ENCODE measurements at regions not wholly inside any gene's neighbourhood (a gene's known extent, or its start where the extent isn't known, plus 50 kb on each side); places are given as distances from the start of the nearest gene placed in this dataset.
A peak's percentile ranks its signal among the peaks of the same experiment; 100 is the strongest.

DNA sequence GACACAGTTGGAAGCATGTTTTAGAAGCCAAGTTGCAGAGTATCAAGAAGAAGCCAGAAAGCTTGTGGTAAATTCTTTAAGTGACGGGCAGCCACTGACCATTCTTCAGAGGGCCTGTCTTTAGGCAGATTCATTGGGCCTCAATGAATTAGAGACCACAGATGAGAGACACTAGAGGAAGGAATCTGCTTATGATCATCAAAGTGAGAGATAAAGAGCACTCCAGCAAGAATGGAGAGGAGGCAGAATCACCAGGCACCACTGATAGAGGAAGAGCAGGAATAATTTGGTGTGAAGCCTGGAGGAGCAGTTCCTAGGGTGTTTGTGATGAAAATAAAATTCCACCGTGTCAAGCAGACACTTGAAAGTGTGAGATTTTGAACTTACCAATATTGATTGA lies 365.9 kb upstream of the SLC30A5 start:
- no peak for DNase-seq

DNA sequence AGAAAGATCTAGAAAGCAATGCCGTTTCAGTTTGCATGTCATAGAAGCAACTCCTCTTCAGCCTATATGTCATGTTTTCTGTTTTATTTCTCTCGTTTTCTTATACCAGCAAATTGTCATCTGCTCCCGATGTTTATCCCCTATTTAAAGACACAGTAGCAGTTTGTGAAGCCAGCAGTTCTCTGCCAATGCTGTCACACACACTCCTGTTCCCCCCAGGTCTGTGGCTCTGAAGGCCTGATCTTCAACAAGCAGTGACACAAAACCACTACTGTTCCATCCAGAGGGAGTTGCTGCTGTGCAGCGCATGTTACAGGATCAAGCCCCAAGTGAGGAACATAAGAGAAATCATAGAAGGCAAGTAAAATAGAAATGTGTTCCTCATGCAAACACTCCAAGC lies 364.1 kb upstream of the SLC30A5 start:
- DNase-seq: no peak

DNA sequence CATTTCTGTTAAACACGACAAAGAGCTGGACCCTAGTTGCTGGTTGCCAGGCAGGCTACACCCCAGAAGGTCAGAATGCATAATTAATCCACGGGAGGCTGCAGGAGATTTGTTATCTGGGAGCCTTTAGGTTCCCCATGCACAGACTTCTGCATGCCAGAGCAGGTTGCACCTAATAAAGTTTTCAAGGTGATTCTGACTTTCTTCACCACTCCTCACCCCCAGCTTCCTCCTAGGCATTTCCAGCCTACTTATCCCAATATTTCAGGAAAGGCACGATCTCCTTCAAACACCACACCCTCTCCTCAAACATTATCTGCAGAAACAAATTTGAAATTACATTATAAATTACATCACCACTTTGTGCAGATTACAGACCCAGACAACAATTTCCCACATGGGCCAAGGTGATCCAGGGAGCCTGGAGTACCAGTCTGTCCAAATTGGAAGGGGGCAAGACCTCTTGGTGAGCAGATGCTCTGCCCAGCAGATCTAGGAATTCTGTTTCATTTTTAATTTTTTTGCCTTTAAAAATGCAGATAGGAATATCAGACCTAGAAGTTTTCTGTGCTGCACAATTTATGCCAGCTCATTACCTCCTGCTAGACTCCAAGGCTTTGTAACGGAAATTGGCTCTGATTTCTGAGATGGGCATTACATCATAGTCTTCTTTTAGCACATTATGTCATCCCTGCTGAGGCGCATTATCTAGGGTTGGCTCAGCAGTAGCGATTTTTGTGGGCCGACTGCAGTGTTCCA lies 363.4 kb upstream of the SLC30A5 start:
- DNase-seq: peak; percentile 45

DNA sequence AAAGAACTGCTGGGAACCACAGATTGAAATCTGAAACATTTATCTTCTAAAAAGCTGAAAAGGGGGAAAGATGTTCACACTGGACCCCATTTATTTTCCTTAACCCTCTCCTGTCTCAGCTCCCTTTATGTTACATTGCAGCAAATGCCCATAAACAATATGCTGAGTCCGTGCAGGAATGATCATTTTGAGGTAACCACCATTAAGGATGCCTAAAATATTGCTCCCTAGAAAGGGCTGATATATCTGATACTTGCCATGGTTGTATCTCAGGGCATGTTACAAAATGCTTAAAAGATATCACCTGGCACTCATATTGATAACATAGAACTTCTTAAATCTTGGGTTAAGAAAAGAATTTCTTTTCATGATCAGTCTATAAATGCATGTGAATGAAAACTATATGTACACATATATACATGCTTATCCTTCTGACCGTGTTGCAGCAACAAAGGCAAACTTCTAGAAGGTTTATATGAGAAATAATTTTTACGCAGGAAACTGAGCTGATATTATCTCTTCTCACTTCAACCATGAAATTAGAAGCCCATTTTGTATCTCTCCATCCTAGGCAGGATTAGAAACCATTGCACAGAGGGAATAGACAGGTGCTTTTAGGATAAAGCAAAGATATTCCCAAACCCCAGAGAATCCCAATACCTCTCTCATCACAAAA lies 362.7 kb upstream of the SLC30A5 start:
- DNase-seq: no peak

DNA sequence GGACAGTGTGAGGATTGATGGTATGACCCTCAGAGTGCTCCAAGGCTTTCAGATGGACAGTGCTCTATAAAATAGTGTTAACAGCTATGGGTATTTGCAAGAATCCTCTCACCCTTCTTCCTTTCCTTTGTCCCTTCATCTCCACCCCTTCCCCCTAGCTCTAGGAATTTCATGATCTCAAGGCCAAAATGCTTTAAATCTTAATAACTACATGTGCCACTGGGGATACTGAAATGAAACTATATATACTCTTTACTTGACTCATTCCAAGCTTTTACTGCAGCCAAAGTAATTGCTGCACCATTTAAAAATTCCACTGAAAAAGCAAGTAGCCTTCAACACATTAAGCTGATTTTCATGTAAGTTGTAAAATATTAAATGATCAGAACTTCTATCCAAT lies 361.6 kb upstream of the SLC30A5 start:
- DNase-seq: no peak

DNA sequence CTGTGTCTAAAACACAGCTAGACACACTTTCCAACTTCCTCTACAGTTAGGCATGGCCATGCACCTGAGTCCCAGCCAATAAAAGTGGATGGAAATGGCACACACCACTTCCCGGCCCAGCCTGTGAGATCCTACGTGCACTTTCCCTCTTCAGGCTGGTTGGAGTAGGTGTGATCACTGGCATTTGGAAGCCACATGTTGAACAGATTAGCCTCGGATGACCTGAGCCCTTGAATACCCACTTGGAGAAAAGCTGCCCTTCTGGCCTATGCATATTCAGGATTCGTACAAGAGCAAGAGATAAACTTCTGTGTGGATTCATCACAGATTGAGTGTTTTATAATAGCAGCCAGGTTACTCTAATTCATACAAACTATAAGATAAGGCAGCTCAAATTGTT lies 359.0 kb upstream of the SLC30A5 start:
- DNase-seq: no peak

DNA sequence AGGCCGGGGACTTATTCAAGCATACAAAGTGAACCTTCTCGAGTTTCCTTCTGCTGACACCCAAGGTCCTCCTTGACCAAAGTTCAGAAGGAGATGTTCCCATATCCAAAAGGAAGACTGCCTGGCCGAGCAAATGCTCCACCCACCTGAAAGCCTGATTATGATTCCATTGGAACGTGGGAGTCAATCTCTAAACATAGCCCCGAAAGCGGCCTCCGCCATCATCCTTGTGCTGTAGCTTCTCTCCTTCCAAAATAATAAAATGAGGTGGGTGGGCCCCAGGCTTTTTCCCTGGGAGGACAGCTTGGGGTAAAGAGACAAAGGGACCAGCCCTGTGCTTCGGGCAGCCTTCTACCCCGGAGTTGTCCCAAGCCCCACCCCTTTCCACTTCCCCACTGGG lies 355.6 kb upstream of the SLC30A5 start:
- DNase-seq: no peak

DNA sequence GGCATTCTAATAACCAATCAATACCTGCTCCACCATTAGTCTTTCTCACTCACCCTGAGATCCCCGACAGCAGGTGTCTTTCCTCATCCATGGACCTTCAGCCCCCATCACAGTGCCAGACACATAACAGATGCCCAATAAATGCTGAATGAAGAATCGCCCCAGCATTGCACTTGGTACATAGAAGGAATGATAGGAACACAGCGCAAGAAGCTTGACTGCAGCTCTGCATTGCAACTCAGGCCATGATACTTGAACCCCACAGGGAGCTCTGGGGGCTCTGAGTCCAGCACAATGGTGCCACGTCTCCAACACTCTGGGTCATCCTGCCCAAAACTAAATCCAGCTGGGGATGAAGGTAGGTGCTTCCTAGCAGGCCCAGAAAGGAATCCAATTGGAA lies 355.0 kb upstream of the SLC30A5 start:
- DNase-seq: no peak

DNA sequence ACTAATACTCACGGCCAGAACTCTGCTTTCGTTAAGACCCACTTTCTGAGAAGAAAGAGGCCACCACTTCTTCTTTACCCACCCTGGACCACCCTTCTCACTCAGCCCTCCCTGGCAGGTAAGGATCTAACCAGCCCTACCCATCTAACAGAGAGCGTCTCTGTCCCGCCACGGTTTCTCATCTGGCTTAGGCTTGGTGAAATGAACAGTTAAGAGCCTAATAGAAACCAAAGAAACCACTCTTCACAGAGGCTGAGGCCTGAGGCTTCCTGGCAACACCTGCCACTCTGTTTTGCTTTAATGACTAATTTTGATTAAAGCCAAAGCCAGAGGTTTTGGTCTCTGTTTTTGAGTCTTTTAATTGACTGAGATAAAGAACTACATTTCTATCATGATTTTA lies 354.1 kb upstream of the SLC30A5 start:
- no peak for DNase-seq

DNA sequence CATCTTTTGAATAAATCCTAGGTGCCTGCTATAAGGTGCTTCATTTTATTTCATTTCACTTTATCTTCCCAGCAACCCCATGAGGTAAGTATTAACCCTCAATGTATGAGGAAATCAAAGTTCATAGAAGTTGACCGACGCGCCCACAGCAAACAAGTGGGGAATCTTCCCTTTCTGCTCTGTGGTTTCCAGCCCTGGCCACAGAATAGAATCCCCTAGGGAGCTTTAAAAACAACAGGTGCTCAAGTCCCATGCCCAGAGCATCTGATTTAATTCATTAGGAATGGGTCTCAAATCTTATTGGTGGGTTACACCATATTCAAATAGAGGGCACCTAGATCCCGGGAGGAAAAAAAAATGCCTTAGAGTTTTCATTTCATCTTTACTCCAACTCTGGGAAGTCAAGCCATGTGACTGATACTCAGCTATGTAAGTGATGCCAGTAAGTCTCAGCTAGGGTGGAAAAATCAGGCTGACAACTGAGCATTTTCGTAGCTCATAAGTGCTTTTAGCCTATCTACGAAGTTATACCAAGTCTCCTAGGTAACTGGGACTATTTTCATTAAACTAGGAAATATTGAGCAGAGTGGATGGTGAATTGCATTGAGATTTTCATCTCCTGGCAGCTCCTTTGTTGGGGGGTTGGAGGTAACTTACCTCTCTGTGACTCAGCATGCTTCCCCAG lies 353.4 kb upstream of the SLC30A5 start:
- no peak for DNase-seq

DNA sequence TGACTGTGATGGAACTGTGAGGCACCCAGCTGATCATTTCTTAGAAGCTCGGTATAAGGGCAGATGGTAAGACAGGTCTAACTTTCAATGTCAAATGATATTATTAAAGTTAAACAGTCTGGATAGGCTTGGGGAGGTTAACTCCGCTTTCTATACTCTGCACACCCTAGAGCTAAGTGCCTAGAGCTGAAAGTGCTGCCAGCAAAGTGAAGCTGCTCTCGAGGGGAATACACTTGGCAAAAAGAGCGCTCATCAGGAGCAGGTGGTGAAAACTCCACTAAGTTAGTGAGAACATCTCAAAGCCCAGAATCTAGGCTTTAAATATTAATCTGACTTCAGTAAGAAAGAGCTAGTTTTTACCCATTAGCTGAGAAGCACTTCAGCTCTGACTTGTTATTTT lies 349.6 kb upstream of the SLC30A5 start:
- no peak for DNase-seq

DNA sequence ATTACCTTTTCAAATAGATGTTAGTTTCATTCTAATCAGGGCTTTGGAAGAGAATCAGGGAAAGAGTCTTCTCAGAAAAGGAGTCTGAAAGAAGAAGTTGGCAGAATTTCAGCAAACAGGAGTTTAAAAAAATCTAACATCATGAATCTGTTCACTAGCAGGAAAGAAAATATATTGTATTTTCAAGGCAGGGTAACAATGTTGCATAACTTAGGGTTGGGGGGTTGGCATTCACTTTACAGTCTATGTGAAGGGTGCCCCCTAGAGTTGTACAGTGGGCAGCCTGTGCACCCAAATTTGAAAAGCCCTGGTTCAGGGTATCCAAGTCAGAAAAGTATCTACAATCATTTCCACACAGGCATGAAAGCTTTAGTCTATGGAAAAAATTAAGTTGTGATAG lies 348.4 kb upstream of the SLC30A5 start:
- DNase-seq: no peak

DNA sequence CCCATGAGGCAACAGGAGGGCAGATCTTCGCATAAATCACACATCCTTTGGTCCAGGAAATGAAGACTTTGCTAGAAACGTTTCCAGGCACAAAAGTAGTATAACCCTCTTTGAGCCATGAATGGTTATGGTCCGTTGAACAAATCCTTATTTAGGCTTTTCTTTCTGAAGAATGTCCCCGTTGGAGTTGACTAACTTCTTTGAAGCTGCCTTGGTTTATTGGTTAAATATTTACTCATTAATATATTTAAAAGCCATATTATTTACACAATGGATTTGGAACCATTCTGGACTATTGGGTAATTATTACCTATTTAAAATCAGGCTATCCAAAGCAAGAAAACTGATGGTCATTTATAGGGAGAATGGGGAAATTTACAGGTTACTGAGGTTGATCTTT lies 347.6 kb upstream of the SLC30A5 start:
- DNase-seq: no peak

DNA sequence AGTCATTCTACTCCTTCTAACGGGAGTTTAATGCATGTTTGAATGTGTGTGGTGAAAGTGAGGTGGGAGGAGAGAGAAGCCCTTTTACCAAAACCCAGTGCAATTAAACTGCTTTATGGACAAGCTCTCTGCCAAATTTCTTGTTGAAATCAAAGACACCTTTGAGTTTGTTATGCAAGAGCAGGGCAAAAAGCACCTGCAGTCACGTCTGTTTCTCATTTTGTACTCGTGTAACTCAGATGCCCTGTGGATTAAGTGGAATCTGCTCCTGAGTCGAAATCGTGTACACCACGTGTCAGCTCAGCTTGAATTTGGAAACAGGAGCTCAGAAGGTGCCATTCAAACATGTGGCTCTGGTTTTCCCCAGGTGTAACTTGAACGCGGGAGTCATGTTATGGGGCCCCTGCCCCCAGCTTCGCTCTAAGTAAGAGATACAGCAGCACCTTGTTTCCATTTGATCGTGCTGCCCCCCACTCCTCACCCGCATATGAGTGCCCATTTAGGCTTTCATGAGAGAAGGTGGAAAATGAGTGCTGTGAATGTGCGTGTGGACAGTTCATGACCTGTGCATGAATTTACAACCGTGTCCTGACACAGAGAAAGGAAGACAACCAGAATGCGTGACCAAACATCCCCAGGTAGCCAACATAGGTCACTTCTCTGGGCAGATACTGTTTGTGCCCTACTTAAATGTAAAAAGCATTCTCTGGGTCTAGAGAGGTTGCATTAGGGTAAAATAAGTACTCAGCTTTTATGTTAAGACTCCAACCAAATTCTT lies 347.0 kb upstream of the SLC30A5 start:
- no peak for DNase-seq

DNA sequence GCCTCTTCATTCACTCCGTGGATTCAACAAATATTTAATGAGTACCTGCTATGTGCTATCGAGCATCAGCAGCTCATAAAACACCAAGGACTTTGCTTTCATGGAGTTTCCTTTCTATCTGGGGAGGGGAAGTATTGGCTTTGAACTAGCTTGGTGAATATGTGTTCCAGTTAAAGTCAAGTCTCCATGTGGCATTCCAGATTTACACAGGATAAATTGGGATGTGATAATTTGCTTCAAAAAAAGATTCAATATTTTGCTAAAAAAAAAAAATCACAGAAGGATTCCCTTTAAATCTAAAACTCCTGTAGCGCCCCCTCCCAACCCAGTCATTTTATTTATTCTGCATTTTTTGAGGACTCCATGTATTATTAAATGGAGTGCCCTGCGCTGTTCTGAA lies 346.3 kb upstream of the SLC30A5 start:
- DNase-seq: no peak

DNA sequence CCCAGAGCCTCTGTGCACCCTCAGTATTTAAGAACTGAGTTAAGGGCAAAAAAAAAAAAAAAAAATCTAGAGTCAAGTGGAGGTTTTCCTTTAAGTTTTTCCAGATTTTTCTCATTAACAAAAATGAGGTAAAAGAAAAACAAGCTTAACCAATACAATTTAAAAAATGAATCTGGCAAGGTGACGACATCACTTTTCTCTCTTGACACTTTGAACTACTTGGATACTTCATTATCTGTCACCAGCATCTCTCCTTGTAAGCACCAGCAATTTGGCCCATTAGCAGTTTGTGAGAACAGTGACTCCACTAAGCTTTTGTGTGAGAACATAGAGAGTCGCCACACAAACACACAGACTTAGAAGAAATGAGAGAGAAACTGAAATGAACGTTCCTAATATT lies 345.7 kb upstream of the SLC30A5 start:
- no peak for DNase-seq

DNA sequence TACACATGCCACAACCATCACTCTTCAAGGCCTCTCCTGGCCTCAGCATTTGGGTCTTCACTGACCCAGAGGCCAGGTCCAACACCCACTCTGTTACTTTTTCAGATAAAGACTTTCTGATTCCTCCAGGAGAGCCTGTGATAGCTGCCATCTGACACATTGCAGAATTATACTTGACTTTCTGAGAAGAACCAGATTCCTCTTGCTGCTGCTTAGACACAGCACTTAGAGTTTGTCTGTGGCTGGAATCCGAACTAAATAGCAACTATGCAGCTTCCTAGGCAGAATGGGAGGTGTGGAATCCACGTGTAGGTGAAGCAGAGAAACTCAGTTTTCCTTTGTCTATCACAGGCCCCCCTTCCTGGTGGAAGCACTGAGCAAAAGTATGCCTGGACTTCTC lies 344.7 kb upstream of the SLC30A5 start:
- DNase-seq: no peak

DNA sequence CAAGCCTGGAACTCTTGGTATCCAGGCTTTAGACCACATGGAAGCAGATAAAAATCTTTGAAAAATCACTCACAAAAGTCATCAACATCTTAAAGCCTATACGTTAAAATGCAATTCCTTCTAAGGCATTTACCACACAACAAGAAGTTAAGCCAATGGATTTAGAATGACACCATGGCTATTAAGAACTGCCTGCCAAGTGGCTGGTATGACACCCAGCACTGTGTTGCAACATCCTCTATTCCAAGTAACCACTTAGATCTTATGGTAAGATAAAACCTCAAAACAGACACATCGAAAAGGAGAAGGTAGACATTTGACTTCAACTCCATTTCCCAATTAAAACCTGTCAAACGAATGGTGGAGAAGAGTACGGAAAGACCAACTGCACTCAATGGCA lies 344.2 kb upstream of the SLC30A5 start:
- DNase-seq: no peak

DNA sequence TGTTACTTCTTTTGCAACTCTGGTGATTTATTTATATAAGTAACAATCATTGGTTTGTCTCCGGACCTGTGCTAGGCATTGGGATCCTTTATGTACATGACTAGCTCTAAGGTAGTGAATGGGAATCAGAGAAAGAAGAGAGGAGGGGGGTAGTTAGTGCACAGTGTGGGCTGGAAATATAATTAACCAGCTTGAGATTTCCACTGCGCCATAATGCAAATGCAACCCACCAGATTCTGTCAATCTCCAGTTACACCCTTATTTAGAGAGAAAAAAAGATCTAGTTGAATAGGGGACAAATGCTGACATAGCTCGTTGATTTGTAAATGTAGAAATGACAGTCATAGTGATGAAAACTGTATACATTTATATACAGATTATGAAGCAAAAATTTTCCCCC lies 342.2 kb upstream of the SLC30A5 start:
- no peak for DNase-seq

DNA sequence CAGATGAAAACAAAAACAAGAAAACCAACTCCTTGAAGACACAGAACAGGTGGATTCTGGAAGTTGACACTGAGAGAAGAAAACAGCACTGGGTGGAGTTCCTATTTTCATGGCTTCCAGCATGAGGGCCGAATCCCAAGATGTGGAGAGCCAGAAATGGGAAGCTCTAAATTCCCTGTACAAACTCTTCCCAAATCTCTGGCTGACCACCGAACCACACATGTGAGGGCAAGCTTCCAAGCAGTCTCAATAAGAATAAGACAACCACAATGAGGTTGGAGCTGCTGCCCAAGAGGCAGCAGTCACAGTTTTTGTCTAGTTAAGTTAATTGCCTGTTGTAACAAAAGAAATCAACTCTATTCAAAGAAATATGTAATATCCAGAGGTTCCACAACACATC lies 339.3 kb upstream of the SLC30A5 start:
- no peak for DNase-seq

DNA sequence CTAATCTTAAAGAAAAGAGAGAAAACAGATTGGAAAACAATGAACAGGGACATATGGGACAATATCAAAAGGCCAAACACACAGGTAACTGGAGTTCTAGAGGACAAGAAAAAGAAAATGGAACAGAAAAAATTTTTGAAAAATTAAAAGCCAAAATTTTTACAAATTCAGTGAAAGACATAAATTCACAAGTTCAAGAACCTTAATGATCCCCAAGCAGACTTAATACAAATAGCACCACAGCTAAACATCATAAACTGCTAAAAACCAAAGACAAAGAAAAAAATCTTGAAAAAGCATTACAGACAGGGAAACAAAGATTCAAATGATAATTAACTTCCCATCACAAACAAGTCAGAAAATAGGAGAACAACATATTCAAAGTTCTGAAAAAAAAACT lies 338.5 kb upstream of the SLC30A5 start:
- DNase-seq: no peak

DNA sequence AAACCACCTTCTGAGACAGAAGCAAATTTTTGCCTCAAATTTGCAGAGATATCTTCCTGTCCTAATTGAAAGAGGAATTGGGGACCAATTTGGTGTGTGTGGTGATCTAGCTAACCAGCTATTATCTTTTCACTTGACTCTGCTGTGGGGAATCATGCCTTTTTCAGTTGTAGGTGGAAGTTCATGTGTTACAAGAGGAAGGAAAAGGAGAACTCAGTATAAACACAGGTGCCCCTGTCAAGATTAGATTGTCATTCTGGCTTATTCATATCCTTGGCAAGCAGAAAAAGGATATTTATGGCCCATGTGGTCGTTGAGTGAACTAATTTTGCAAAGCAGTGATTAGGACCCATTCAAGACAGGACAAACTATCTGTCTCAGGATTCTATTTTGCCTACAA lies 336.8 kb upstream of the SLC30A5 start:
- DNase-seq: no peak

DNA sequence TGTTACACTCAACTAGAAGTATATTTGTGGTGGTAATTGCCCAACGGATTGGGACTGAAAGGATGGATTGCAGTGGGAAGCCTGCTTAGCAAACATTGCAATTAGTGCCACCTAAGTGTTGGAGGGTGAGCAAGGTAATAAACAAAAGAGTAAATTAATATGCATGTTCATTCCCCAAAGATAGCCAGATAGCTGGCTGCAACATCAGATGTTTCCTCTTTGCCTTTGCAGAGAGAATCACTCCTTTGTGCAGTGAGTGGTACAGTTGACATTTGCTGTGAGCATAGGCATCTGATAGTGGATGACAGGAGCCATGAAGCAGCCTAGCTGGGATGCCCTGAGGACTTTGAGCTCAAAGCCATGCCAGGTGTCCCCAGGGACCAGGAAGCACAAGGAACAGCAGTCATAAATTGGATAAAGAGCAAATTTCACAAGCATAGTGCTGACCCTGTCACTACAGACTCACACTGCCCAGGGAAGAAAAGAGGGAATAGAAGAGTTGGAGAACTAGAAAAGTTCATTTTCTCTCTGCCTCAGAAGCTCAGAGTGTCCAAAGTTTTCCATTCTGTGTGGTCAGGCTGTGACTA lies 336.1 kb upstream of the SLC30A5 start:
- no peak for DNase-seq
